NB4 (cell line): ENCODE measurements at regions not wholly inside any gene's neighbourhood (a gene's known extent, or its start where the extent isn't known, plus 50 kb on each side); places are given as distances from the start of the nearest gene placed in this dataset.

Source experiments
- MYC ChIP-seq: IDR thresholded peaks from 2 replicates; pipeline ENCODE4 v1.6.1; 2011; ENCODE audit warnings: low read depth, low read length
- POLR2A ChIP-seq: IDR thresholded peaks from 2 replicates; pipeline ENCODE4 v1.6.1; 2011; ENCODE audit warnings: mild to moderate bottlenecking; ENCODE audit not compliant: insufficient read length; ENCODE audit errors: extremely low read depth
- TF ChIP-seq, protein P1 (sequence below): IDR thresholded peaks from one replicate; pipeline ENCODE4 v1.5.1; 2012; ENCODE audit warnings: low read depth, low read length
- TF ChIP-seq, protein P2 (sequence below): IDR thresholded peaks from 2 replicates; pipeline ENCODE4 v1.6.1; 2011; ENCODE audit warnings: low read depth, low read length

DNA sequence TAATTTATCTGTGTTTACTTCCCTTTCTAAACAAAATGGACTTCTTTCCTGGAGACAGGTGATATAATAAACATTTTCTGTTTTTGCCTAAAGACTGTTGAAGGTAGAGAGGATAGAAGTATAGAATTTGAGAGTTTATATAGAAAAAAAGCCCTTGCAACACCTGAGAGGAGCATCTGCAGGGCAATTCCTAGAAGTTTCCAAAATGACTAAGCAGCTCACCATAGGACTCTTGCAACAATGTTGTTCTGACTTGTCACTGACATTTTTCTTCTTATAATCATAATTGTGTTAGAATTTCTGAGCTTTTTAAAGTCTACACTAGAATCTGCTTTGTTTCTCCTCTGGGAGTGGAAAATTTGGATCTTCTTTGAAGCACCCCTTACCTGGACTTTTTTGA is 216.8 kb downstream of the TUSC1 start:
- TF ChIP-seq, protein P1, sequence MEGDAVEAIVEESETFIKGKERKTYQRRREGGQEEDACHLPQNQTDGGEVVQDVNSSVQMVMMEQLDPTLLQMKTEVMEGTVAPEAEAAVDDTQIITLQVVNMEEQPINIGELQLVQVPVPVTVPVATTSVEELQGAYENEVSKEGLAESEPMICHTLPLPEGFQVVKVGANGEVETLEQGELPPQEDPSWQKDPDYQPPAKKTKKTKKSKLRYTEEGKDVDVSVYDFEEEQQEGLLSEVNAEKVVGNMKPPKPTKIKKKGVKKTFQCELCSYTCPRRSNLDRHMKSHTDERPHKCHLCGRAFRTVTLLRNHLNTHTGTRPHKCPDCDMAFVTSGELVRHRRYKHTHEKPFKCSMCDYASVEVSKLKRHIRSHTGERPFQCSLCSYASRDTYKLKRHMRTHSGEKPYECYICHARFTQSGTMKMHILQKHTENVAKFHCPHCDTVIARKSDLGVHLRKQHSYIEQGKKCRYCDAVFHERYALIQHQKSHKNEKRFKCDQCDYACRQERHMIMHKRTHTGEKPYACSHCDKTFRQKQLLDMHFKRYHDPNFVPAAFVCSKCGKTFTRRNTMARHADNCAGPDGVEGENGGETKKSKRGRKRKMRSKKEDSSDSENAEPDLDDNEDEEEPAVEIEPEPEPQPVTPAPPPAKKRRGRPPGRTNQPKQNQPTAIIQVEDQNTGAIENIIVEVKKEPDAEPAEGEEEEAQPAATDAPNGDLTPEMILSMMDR = no peak
- TF ChIP-seq, protein P2, sequence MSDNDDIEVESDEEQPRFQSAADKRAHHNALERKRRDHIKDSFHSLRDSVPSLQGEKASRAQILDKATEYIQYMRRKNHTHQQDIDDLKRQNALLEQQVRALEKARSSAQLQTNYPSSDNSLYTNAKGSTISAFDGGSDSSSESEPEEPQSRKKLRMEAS = no peak
- no peak for TF ChIP-seq MYC
- no peak for TF ChIP-seq POLR2A
